ENCODE measurements at regions not wholly inside any gene's neighbourhood (a gene's known extent, or its start where the extent isn't known, plus 50 kb on each side); places are given as distances from the start of the nearest gene placed in this dataset.

- ATAC-seq (ENCODE audit: poor library complexity) (no peak), DNase-seq (no peak)
- no peak overlapping the region for H3K27ac ChIP-seq (ENCODE audit: low read depth in 1 of 2, low read length in 2 of 2)
- H3K36me3 ChIP-seq (ENCODE audit: insufficient read depth, low read length): no peaks in the 10 kb centered on the region
- H3K27ac Mint-ChIP-seq: no peak overlapping the region
- H3K9me3 Mint-ChIP-seq: no peaks in the 10 kb centered on the region
- POLR2A ChIA-PET: no interaction called here
- no peaks in the 10 kb centered on the region for H3K27me3 ChIP-seq (ENCODE audit: control insufficient read depth in 1 of 2, insufficient read depth in 2 of 2, low read length in 2 of 2)
- CTCF ChIA-PET: no interaction called here
- no peaks in the 10 kb centered on the region for H3K9me3 ChIP-seq (ENCODE audit: control insufficient read depth in 1 of 2, insufficient read depth in 1 of 2, low read length in 2 of 2)
- H3K4me3 ChIP-seq (ENCODE audit: low read length): no peak overlapping the region
- intact Hi-C loops (cut with DNase I, micrococcal nuclease): no loop called here
- H3K4me1 Mint-ChIP-seq (ENCODE audit: low read depth): peaks cover 3% of the 10 kb centered on the region
- H3K27me3 Mint-ChIP-seq: no peaks in the 10 kb centered on the region
- H3K36me3 Mint-ChIP-seq (ENCODE audit: low read depth): no peaks in the 10 kb centered on the region
- TF ChIP-seq CTCF (IDR thresholded peaks at IDR 0.05): no peak
- H3K4me1 ChIP-seq (ENCODE audit: insufficient read depth, low read length): no peaks in the 10 kb centered on the region
- no peak overlapping the region for H3K4me3 Mint-ChIP-seq
These were observed 361.3 kb downstream of the KLHL4 start for GRCh38 chrX:87878926-87879325.

GRCh38 chrX:87890437-87890836 lies 372.8 kb downstream of the KLHL4 start:
- H3K27ac ChIP-seq (ENCODE audit: low read depth in 1 of 2, low read length in 2 of 2): no peak overlapping the region
- H3K4me1 ChIP-seq (ENCODE audit: insufficient read depth, low read length): no peaks in the 10 kb centered on the region
- H3K9me3 Mint-ChIP-seq: peaks cover 3% of the 10 kb centered on the region
- H3K4me3 Mint-ChIP-seq: no peak overlapping the region
- no peak overlapping the region for H3K4me3 ChIP-seq (ENCODE audit: low read length)
- no peaks in the 10 kb centered on the region for H3K9me3 ChIP-seq (ENCODE audit: control insufficient read depth in 1 of 2, insufficient read depth in 1 of 2, low read length in 2 of 2)
- ATAC-seq (ENCODE audit: poor library complexity) (no peak), DNase-seq (no peak)
- ChIA-PET POLR2A (no interaction called here), CTCF (interaction anchor here (1.6 kb wide), 1 partner anchor 9 kb away, joined by 4 read pairs; no protein-coding TSS in a partner anchor)
- H3K4me1 Mint-ChIP-seq (ENCODE audit: low read depth): no peaks in the 10 kb centered on the region
- no peaks in the 10 kb centered on the region for H3K36me3 Mint-ChIP-seq (ENCODE audit: low read depth)
- no peaks in the 10 kb centered on the region for H3K36me3 ChIP-seq (ENCODE audit: insufficient read depth, low read length)
- H3K27me3 ChIP-seq (ENCODE audit: control insufficient read depth in 1 of 2, insufficient read depth in 2 of 2, low read length in 2 of 2): no peaks in the 10 kb centered on the region
- TF ChIP-seq CTCF (IDR thresholded peaks at IDR 0.05): no peak
- no peak overlapping the region for H3K27ac Mint-ChIP-seq
- intact Hi-C loops (cut with DNase I, micrococcal nuclease): no loop called here
- H3K27me3 Mint-ChIP-seq: no peaks in the 10 kb centered on the region

- DNase-seq: no peak
- Histone ChIP-seq H3K27ac (ENCODE audit: low read depth in 1 of 2, low read length in 2 of 2) (no peak overlapping the region), H3K36me3 (ENCODE audit: insufficient read depth, low read length) (no peaks in the 10 kb centered on the region), H3K9me3 (ENCODE audit: control insufficient read depth in 1 of 2, insufficient read depth in 1 of 2, low read length in 2 of 2) (no peaks in the 10 kb centered on the region), H3K27me3 (ENCODE audit: control insufficient read depth in 1 of 2, insufficient read depth in 2 of 2, low read length in 2 of 2) (no peaks in the 10 kb centered on the region), H3K4me1 (ENCODE audit: insufficient read depth, low read length) (no peaks in the 10 kb centered on the region), H3K4me3 (ENCODE audit: low read length) (no peak overlapping the region)
- no peak for TF ChIP-seq CTCF (IDR thresholded peaks at IDR 0.05)
- peaks cover 3% of the 10 kb centered on the region for H3K9me3 Mint-ChIP-seq
- H3K36me3 Mint-ChIP-seq (ENCODE audit: low read depth): no peaks in the 10 kb centered on the region
- no peak for ATAC-seq (ENCODE audit: poor library complexity)
- ChIA-PET POLR2A (no interaction called here), CTCF (no interaction called here)
- H3K4me3 Mint-ChIP-seq: no peak overlapping the region
- intact Hi-C loops (cut with DNase I, micrococcal nuclease): no loop called here
- H3K27me3 Mint-ChIP-seq: no peaks in the 10 kb centered on the region
- H3K27ac Mint-ChIP-seq: no peak overlapping the region
- H3K4me1 Mint-ChIP-seq (ENCODE audit: low read depth): no peaks in the 10 kb centered on the region
These were observed 377.8 kb downstream of the KLHL4 start for GRCh38 chrX:87895421-87895820.
